ENCODE measurements at regions not wholly inside any gene's neighbourhood (a gene's known extent, or its start where the extent isn't known, plus 50 kb on each side); places are given as distances from the start of the nearest gene placed in this dataset.

DNA sequence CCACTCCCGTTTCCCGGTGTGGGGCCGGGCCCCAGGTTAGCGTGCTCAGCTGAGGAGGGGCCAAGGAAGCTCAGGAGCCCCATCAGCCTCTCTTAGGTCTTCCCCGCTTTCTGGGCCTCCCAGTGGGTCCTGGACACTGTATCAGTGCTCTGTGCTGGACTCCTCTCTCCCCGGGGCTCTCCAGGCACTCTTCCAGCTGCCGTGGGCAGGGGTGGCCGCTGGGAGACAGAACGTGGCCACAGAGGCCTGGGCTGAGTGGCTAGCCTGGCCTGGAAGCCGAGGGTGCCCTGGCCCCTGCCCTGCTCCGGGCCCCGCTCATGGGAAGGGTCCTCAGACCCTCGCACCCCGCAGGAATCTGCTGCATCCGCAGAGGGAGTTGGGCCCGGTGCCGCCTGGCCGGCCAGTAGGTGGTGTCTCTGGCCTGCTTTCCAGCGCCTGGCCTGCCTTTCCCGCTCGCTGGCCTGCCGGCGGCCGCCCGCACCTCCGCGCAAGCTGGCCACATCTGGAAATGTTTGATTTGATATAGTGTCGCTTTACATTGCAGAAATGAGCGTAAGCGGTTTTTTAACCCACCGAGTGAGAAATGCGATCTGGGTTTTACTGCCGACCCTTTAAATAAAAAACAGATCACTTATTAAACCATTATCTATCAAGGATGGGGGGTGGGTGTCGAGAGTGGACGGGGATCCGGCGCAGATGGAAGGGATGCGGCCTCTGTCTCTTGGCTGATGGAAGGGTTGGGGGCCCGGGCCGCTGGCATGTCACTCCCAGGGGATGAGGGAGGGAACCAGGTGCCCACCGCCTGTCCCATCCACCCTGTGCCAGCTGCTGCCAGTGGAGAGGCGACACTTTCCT, 74.4 kb upstream of the TTC34 start:
- no peaks in the 10 kb centered on the region for H3K27me3 ChIP-seq (replicated peaks in 1 of 4; ENCODE audit: control extremely low read depth in 1 of 4, control insufficient read depth in 3 of 4, insufficient read depth in 4 of 4, low read length in 3 of 4)
- H3K9ac ChIP-seq (ENCODE audit: low read length): no peak overlapping the region
- H3K36me3 ChIP-seq (replicated peaks in 1 of 2; ENCODE audit: control extremely low read depth in 1 of 2, control insufficient read depth in 1 of 2, extremely low read depth in 1 of 2, insufficient read depth in 2 of 2, low read length in 1 of 2): no peaks in the 10 kb centered on the region
- Mint-ChIP-seq H3K4me1 (no peaks in the 10 kb centered on the region), H3K27ac (no peak overlapping the region), H3K27me3 (no peaks in the 10 kb centered on the region), H3K4me3 (no peak overlapping the region), H3K9me3 (ENCODE audit: insufficient read depth) (peaks cover 4% of the 10 kb centered on the region)
- H4K20me1 ChIP-seq (ENCODE audit: control insufficient read depth, insufficient read depth, low read length, poor library complexity, severe bottlenecking): no peaks in the 10 kb centered on the region
- H3K4me2 ChIP-seq (replicated peaks; ENCODE audit: low read depth, low read length, poor library complexity, severe bottlenecking): no peak overlapping the region
- POLR2A ChIA-PET: no interaction called here
- no peak overlapping the region for H3K27ac ChIP-seq (ENCODE audit: low read length in 2 of 2)
- no peak overlapping the region for H2AFZ ChIP-seq (ENCODE audit: insufficient read depth, low read depth, low read length, poor library complexity, severe bottlenecking)
- no peaks in the 10 kb centered on the region for H3K79me2 ChIP-seq (ENCODE audit: control insufficient read depth, insufficient read depth, low read length)
- peaks cover 0 to 30% (median 7%) of the 10 kb centered on the region in 3 donors for H3K9me3 ChIP-seq (ENCODE audit: control extremely low read depth in 1 of 3, control insufficient read depth in 2 of 3, insufficient read depth in 1 of 3, low read length in 2 of 3)
- intact Hi-C loops (cut with micrococcal nuclease): no loop called here
- DNase-seq: no peak
- no peak overlapping the region for H3K4me3 ChIP-seq (ENCODE audit: control extremely low read depth in 1 of 5, extremely low read depth in 1 of 5, insufficient read depth in 1 of 5, low read depth in 2 of 5, low read length in 4 of 5)
- WGBS (ENCODE audit: insufficient coverage): 86% methylated on average over 33 of the region's 42 CpGs
- no peak for ATAC-seq (ENCODE audit: low read depth)
- CTCF ChIA-PET: no interaction called here
- no peaks in the 10 kb centered on the region for H3K4me1 ChIP-seq (ENCODE audit: control insufficient read depth in 2 of 2, insufficient read depth in 2 of 2, low read length in 2 of 2)
- TF ChIP-seq, protein P1, sequence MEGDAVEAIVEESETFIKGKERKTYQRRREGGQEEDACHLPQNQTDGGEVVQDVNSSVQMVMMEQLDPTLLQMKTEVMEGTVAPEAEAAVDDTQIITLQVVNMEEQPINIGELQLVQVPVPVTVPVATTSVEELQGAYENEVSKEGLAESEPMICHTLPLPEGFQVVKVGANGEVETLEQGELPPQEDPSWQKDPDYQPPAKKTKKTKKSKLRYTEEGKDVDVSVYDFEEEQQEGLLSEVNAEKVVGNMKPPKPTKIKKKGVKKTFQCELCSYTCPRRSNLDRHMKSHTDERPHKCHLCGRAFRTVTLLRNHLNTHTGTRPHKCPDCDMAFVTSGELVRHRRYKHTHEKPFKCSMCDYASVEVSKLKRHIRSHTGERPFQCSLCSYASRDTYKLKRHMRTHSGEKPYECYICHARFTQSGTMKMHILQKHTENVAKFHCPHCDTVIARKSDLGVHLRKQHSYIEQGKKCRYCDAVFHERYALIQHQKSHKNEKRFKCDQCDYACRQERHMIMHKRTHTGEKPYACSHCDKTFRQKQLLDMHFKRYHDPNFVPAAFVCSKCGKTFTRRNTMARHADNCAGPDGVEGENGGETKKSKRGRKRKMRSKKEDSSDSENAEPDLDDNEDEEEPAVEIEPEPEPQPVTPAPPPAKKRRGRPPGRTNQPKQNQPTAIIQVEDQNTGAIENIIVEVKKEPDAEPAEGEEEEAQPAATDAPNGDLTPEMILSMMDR (IDR thresholded peaks at IDR 0.05): no peak
- no peak for TF ChIP-seq EZH2 (IDR thresholded peaks at IDR 0.05; ENCODE audit: borderline replicate concordance, insufficient read depth, low read depth, low read length, poor library complexity, severe bottlenecking)

DNA sequence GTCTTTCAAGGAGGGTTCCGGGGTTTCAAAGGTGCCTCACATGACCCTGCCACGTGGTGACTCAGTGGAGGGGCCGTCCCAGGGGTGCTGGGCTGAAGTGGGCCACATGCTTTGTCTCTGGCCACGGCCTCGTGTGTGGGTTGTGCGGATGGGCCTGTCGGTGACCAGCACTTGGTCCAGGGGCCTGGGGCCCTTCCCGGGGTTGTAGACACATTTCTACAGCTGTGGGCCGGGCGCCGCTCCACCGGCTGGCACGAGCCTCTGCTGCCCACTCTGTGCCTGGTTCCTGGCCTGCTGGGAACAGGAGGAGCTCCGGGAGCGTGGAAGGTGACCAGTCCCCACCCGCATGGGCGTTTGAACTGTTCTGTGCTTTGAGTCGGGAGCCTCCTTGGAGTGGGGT, 75.4 kb upstream of the TTC34 start:
- TF ChIP-seq, protein P1 (IDR thresholded peaks at IDR 0.05): no peak
- no peak for TF ChIP-seq EZH2 (IDR thresholded peaks at IDR 0.05; ENCODE audit: borderline replicate concordance, insufficient read depth, low read depth, low read length, poor library complexity, severe bottlenecking)
- POLR2A ChIA-PET: no interaction called here
- Histone ChIP-seq H2AFZ (ENCODE audit: insufficient read depth, low read depth, low read length, poor library complexity, severe bottlenecking) (no peak overlapping the region), H3K9ac (ENCODE audit: low read length) (no peak overlapping the region), H3K27ac (ENCODE audit: low read length in 2 of 2) (no peak overlapping the region), H3K27me3 (replicated peaks in 1 of 4; ENCODE audit: control extremely low read depth in 1 of 4, control insufficient read depth in 3 of 4, insufficient read depth in 4 of 4, low read length in 3 of 4) (no peaks in the 10 kb centered on the region), H3K4me1 (ENCODE audit: control insufficient read depth in 2 of 2, insufficient read depth in 2 of 2, low read length in 2 of 2) (no peaks in the 10 kb centered on the region), H4K20me1 (ENCODE audit: control insufficient read depth, insufficient read depth, low read length, poor library complexity, severe bottlenecking) (no peaks in the 10 kb centered on the region), H3K4me2 (replicated peaks; ENCODE audit: low read depth, low read length, poor library complexity, severe bottlenecking) (no peak overlapping the region), H3K36me3 (replicated peaks in 1 of 2; ENCODE audit: control extremely low read depth in 1 of 2, control insufficient read depth in 1 of 2, extremely low read depth in 1 of 2, insufficient read depth in 2 of 2, low read length in 1 of 2) (no peaks in the 10 kb centered on the region), H3K4me3 (ENCODE audit: control extremely low read depth in 1 of 5, extremely low read depth in 1 of 5, insufficient read depth in 1 of 5, low read depth in 2 of 5, low read length in 4 of 5) (no peak overlapping the region), H3K79me2 (ENCODE audit: control insufficient read depth, insufficient read depth, low read length) (no peaks in the 10 kb centered on the region), H3K9me3 (ENCODE audit: control extremely low read depth in 1 of 3, control insufficient read depth in 2 of 3, insufficient read depth in 1 of 3, low read length in 2 of 3) (peaks cover 0 to 21% (median 0%) of the 10 kb centered on the region in 3 donors)
- no peak overlapping the region for H3K4me3 Mint-ChIP-seq
- DNase-seq (no peak), ATAC-seq (ENCODE audit: low read depth) (no peak)
- intact Hi-C loops (cut with micrococcal nuclease): no loop called here
- no peaks in the 10 kb centered on the region for H3K9me3 Mint-ChIP-seq (ENCODE audit: insufficient read depth)
- no peak overlapping the region for H3K27ac Mint-ChIP-seq
- no peaks in the 10 kb centered on the region for H3K27me3 Mint-ChIP-seq
- WGBS (ENCODE audit: insufficient coverage): 88% methylated on average over 18 of the region's 18 CpGs
- H3K4me1 Mint-ChIP-seq: no peaks in the 10 kb centered on the region
- CTCF ChIA-PET: no interaction called here
